Esophagus squamous epithelium (tissue), 5 donors: ENCODE measurements at regions not wholly inside any gene's neighbourhood (a gene's known extent, or its start where the extent isn't known, plus 50 kb on each side); places are given as distances from the start of the nearest gene placed in this dataset.
A peak's percentile ranks its signal among the peaks of the same experiment; 100 is the strongest.

Experiments used
- DNase-seq: peaks from one replicate; lab custom pipeline; 2025; lab: John Stamatoyannopoulos, UW
- H3K27ac ChIP-seq, 4 donors: fragments of 200-600 bp; sonication (generic); one replicate each; pipeline ENCODE4 v1.5.1; 2016 to 2019; ENCODE audit warnings: mild to moderate bottlenecking in 1 of 4
- H3K27me3 ChIP-seq, 4 donors: fragments of 200-600 bp; sonication (generic); 1 replicate in 3 of 4; 2 replicates in 1 of 4; pipeline versions ENCODE4 v1.5.1 to v1.6.0; 2017 to 2021; ENCODE audit warnings: antibody characterized with exemption in 1 of 4
- H3K36me3 ChIP-seq, 3 donors: fragments of 200-600 bp; sonication (generic); one replicate each; pipeline ENCODE4 v1.5.1; 2016 to 2019
- H3K4me1 ChIP-seq, 3 donors: fragments of 200-600 bp; sonication (generic); one replicate each; pipeline ENCODE4 v1.5.1; 2017 to 2019
- H3K4me3 ChIP-seq, 4 donors: fragments of 200-600 bp; sonication (generic); 1 replicate in 3 of 4; 2 replicates in 1 of 4; pipeline ENCODE4 v1.5.1; 2016 to 2019; ENCODE audit warnings: mild to moderate bottlenecking in 2 of 4, moderate library complexity in 1 of 4
- H3K9me3 ChIP-seq, 3 donors: fragments of 200-600 bp; sonication (generic); one replicate each; pipeline ENCODE4 v1.5.1; 2016 to 2019
- CTCF ChIP-seq, 6 experiments: fragments of 450-650 bp in 4 of 6; fragments of 200-600 bp in 2 of 6; sonication (generic) in 2 of 6; IDR thresholded peaks; one replicate each; pipeline ENCODE4 v1.5.1; 2016 to 2019; ENCODE audit warnings: antibody characterized with exemption in 6 of 6, mild to moderate bottlenecking in 4 of 6, moderate library complexity in 4 of 6
- POLR2A ChIP-seq, 4 donors: fragments of 450-650 bp; IDR thresholded peaks; one replicate each; pipeline ENCODE4 v1.6.1; 2017; ENCODE audit warnings: antibody characterized with exemption in 4 of 4, mild to moderate bottlenecking in 4 of 4, moderate library complexity in 3 of 4
- WGBS, 2 donors: methylation state at CpG; one replicate each; pipeline ENCODE4 v1.1.5; 2018; 5-methylcytosine and 5-hydroxymethylcytosine counted together
- intact Hi-C: fragments of 100-400 bp; cut with DNase I; formaldehyde crosslinking; loops from one replicate; pipeline ENCODE4 v1.15.0; 2022
- donor health status: DM: yes; HTN: yes; CAD: no.

GRCh38 chr9:726005-726404 is 115.5 kb upstream of the DMRT1 start:
- 74 to 93% methylated on average over 4 of the region's 4 CpGs for WGBS, 2 donors
- Histone ChIP-seq H3K4me1 (peaks cover 0 to 19% (median 0%) of the 10 kb centered on the region in 3 donors), H3K36me3 (peaks cover 0 to 84% (median 0%) of the 10 kb centered on the region in 3 donors), H3K27ac (no peak overlapping the region), H3K27me3 (no peaks in the 10 kb centered on the region), H3K4me3 (no peak overlapping the region), H3K9me3 (no peaks in the 10 kb centered on the region)
- no peak for DNase-seq
- intact Hi-C loops: no loop called here
- TF ChIP-seq POLR2A (IDR thresholded peaks at IDR 0.05): no peak
- TF ChIP-seq CTCF (IDR thresholded peaks at IDR 0.05): no peak

GRCh38 chr9:727767-728166 is 113.7 kb upstream of the DMRT1 start:
- no peak overlapping the region for H3K27ac ChIP-seq
- no peaks in the 10 kb centered on the region for H3K27me3 ChIP-seq
- TF ChIP-seq CTCF (IDR thresholded peaks at IDR 0.05): no peak
- no peak for TF ChIP-seq POLR2A (IDR thresholded peaks at IDR 0.05)
- H3K4me3 ChIP-seq: no peak overlapping the region
- H3K36me3 ChIP-seq: peaks cover 0 to 84% (median 7%) of the 10 kb centered on the region in 3 donors
- H3K9me3 ChIP-seq: no peaks in the 10 kb centered on the region
- no peak for DNase-seq
- WGBS, 2 donors: 25% methylated on average over 1 of the region's 1 CpG
- intact Hi-C loops: no loop called here
- H3K4me1 ChIP-seq: peaks cover 0 to 18% (median 0%) of the 10 kb centered on the region in 3 donors

- Histone ChIP-seq H3K4me3 (no peak overlapping the region), H3K27me3 (no peaks in the 10 kb centered on the region), H3K9me3 (no peaks in the 10 kb centered on the region), H3K4me1 (peaks cover 0 to 19% (median 0%) of the 10 kb centered on the region in 3 donors), H3K27ac (no peak overlapping the region), H3K36me3 (peaks cover 6 to 84% (median 7%) of the 10 kb centered on the region in 3 donors)
- 87 to 89% methylated on average over 2 of the region's 2 CpGs for WGBS, 2 donors
- no peak for DNase-seq
- TF ChIP-seq CTCF (IDR thresholded peaks at IDR 0.05) (no peak), POLR2A (IDR thresholded peaks at IDR 0.05) (no peak)
- intact Hi-C loops: no loop called here
These were observed 113.0 kb upstream of the DMRT1 start for GRCh38 chr9:728535-728934.

GRCh38 chr9:731474-731873 is 110.0 kb upstream of the DMRT1 start:
- H3K4me3 ChIP-seq: no peak overlapping the region
- no peak for DNase-seq
- H3K27me3 ChIP-seq: no peaks in the 10 kb centered on the region
- peaks cover 0 to 40% (median 8%) of the 10 kb centered on the region in 3 donors for H3K4me1 ChIP-seq
- H3K36me3 ChIP-seq: peaks cover 13 to 92% (median 17%) of the 10 kb centered on the region in 3 donors
- no peak overlapping the region for H3K27ac ChIP-seq
- H3K9me3 ChIP-seq: no peaks in the 10 kb centered on the region
- intact Hi-C loops: no loop called here
- WGBS, 2 donors: 91 to 93% methylated on average over 8 of the region's 8 CpGs
- TF ChIP-seq CTCF (IDR thresholded peaks at IDR 0.05): no peak
- TF ChIP-seq POLR2A (IDR thresholded peaks at IDR 0.05): no peak

GRCh38 chr9:734831-735511 is 106.5 kb upstream of the DMRT1 start:
- no peak for DNase-seq
- H3K36me3 ChIP-seq: peaks cover 22 to 96% (median 22%) of the 10 kb centered on the region in 3 donors
- H3K4me3 ChIP-seq: no peak overlapping the region
- intact Hi-C loops: no loop called here
- no peaks in the 10 kb centered on the region for H3K27me3 ChIP-seq
- TF ChIP-seq CTCF (IDR thresholded peaks at IDR 0.05) (no peak), POLR2A (IDR thresholded peaks at IDR 0.05) (no peak)
- no peaks in the 10 kb centered on the region for H3K9me3 ChIP-seq
- peaks cover 19 to 56% (median 28%) of the 10 kb centered on the region in 3 donors for H3K4me1 ChIP-seq
- 32 to 58% methylated on average over 9 of the region's 9 CpGs for whole genome bisulfite sequencing, 2 donors
- H3K27ac ChIP-seq: peak overlapping the region in 3 of 4 donors; percentile 84 to 88 (median 87)
